ENCODE measurements at regions not wholly inside any gene's neighbourhood (a gene's known extent, or its start where the extent isn't known, plus 50 kb on each side); places are given as distances from the start of the nearest gene placed in this dataset.

DNA sequence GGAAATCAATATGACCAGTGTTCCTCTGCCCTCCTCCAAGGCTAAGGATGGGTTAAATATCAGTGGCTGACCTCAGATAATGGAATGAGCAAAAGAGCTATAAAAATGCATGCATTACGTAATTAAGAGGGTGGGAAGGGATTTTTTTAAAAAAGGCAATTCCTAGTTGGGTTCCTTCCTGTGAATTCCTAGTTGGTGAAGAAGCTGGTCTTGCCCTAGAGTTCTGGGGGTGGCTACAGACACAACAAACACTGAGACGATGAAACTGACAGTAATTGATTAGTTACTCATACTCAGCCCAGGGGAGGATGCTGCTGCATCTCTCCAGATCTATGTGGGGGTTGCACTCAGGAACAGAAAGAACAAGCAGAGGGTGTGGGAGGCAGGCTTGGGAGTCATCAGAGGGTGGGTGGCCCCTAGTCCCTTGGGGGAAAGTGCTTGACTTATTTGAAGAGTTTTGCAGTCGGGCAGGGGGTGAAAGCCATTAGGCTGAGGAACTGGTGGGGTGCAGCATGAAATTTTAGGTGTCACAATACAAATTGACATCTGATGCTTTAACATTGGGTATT, 662.0 kb upstream of the FRG1 start:
- TF ChIP-seq, protein P1, sequence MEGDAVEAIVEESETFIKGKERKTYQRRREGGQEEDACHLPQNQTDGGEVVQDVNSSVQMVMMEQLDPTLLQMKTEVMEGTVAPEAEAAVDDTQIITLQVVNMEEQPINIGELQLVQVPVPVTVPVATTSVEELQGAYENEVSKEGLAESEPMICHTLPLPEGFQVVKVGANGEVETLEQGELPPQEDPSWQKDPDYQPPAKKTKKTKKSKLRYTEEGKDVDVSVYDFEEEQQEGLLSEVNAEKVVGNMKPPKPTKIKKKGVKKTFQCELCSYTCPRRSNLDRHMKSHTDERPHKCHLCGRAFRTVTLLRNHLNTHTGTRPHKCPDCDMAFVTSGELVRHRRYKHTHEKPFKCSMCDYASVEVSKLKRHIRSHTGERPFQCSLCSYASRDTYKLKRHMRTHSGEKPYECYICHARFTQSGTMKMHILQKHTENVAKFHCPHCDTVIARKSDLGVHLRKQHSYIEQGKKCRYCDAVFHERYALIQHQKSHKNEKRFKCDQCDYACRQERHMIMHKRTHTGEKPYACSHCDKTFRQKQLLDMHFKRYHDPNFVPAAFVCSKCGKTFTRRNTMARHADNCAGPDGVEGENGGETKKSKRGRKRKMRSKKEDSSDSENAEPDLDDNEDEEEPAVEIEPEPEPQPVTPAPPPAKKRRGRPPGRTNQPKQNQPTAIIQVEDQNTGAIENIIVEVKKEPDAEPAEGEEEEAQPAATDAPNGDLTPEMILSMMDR (IDR thresholded peaks at IDR 0.05): no peak
- no peak for TF ChIP-seq EP300 (IDR thresholded peaks at IDR 0.05)
- no peak for TF ChIP-seq POLR2A (IDR thresholded peaks at IDR 0.05; ENCODE audit: low read depth)
- no peak for TF ChIP-seq POLR2AphosphoS5 (IDR thresholded peaks at IDR 0.05)
